Peyer's patch (tissue), 4 donors: ENCODE measurements at regions not wholly inside any gene's neighbourhood (a gene's known extent, or its start where the extent isn't known, plus 50 kb on each side); places are given as distances from the start of the nearest gene placed in this dataset.

Experiments
- CTCF ChIP-seq, 6 experiments: fragments of 450-650 bp in 4 of 6; fragments of 200-600 bp in 2 of 6; sonication (generic) in 1 of 6; IDR thresholded peaks; one replicate each; pipeline ENCODE4 v1.5.1; 2017 to 2019; ENCODE audit warnings: antibody characterized with exemption in 6 of 6, mild to moderate bottlenecking in 3 of 6, moderate library complexity in 1 of 6
- POLR2A ChIP-seq, 2 donors: fragments of 450-650 bp; IDR thresholded peaks; one replicate each; pipeline ENCODE4 v1.5.1; 2017; ENCODE audit warnings: antibody characterized with exemption in 2 of 2, mild to moderate bottlenecking in 2 of 2, moderate library complexity in 2 of 2

- TF ChIP-seq CTCF (IDR thresholded peaks at IDR 0.05) (no peak), POLR2A (IDR thresholded peaks at IDR 0.05) (no peak)
Measured at GRCh38 chr3:166860217-166860616, 519.9 kb downstream of the ZBBX start.
